Smooth muscle cell (in vitro differentiated cells): ENCODE measurements at regions not wholly inside any gene's neighbourhood (a gene's known extent, or its start where the extent isn't known, plus 50 kb on each side); places are given as distances from the start of the nearest gene placed in this dataset.

ENCODE experiments used
- DNase-seq: peaks from one replicate; lab custom pipeline; 2025; ENCODE audit not compliant: unreplicated experiment; lab: John Stamatoyannopoulos, UW
- H2AFZ ChIP-seq: fragments of 200-600 bp; sonication (generic); 2 replicates; pipeline ENCODE4 v1.6.0; 2016; ENCODE audit warnings: antibody characterized with exemption, low read depth, mild to moderate bottlenecking
- H3F3A ChIP-seq: fragments of 200-600 bp; sonication (generic); 2 replicates; pipeline ENCODE4 v1.6.0; 2017; ENCODE audit warnings: antibody characterized with exemption, low read depth
- H3K27ac ChIP-seq: fragments of 200-600 bp; sonication (generic); 2 replicates; pipeline ENCODE4 v1.5.1; 2016; ENCODE audit warnings: low read depth, mild to moderate bottlenecking
- H3K27me3 ChIP-seq: fragments of 200-600 bp; sonication (generic); 2 replicates; pipeline ENCODE4 v1.6.1; 2016; ENCODE audit warnings: low read depth, mild to moderate bottlenecking
- H3K36me3 ChIP-seq: fragments of 200-600 bp; sonication (generic); 2 replicates; pipeline ENCODE4 v1.5.1; 2016; ENCODE audit warnings: low read depth
- H3K4me1 ChIP-seq: fragments of 200-600 bp; sonication (generic); 2 replicates; pipeline ENCODE4 v1.5.1; 2016; ENCODE audit warnings: low read depth
- H3K4me2 ChIP-seq: fragments of 200-600 bp; sonication (generic); 2 replicates; pipeline ENCODE4 v1.6.0; 2016; ENCODE audit warnings: mild to moderate bottlenecking
- H3K4me3 ChIP-seq: fragments of 200-600 bp; sonication (generic); 2 replicates; pipeline ENCODE4 v1.5.1; 2016; ENCODE audit warnings: mild to moderate bottlenecking
- H3K79me2 ChIP-seq: fragments of 200-600 bp; sonication (generic); 2 replicates; pipeline ENCODE4 v1.6.0; 2016; ENCODE audit warnings: low read depth, mild to moderate bottlenecking
- H3K9ac ChIP-seq: fragments of 200-600 bp; sonication (generic); 2 replicates; pipeline ENCODE4 v1.6.0; 2016; ENCODE audit warnings: low read depth
- H3K9me3 ChIP-seq: fragments of 200-600 bp; sonication (generic); replicated peaks from 2 replicates; pipeline ENCODE4 v1.5.1; 2016; ENCODE audit warnings: low read depth
- H4K20me1 ChIP-seq: fragments of 200-600 bp; sonication (generic); 2 replicates; pipeline ENCODE4 v1.6.0; 2016; ENCODE audit warnings: low read depth
- CTCF ChIP-seq: fragments of 200-600 bp; sonication (generic); IDR thresholded peaks from 2 replicates; pipeline ENCODE4 v1.5.1; 2017; ENCODE audit warnings: borderline replicate concordance, mild to moderate bottlenecking, antibody characterized with exemption; ENCODE audit not compliant: insufficient read depth, poor library complexity, severe bottlenecking
- WGBS: methylation state at CpG from one replicate; pipeline ENCODE4 v1.1.7; 2016; ENCODE audit warnings: low lambda C conversion rate; 5-methylcytosine and 5-hydroxymethylcytosine counted together

- Histone ChIP-seq H3K36me3 (no peaks in the 10 kb centered on the region), H3K79me2 (no peaks in the 10 kb centered on the region), H3K4me1 (no peaks in the 10 kb centered on the region), H3K27ac (no peak overlapping the region), H3K27me3 (no peaks in the 10 kb centered on the region), H3K9me3 (no peaks in the 10 kb centered on the region), H3K9ac (no peak overlapping the region), H3K4me3 (no peak overlapping the region), H3K4me2 (no peak overlapping the region), H4K20me1 (no peaks in the 10 kb centered on the region), H2AFZ (no peak overlapping the region), H3F3A (no peaks in the 10 kb centered on the region)
- DNase-seq: no peak
- no peak for TF ChIP-seq CTCF
- 100% methylated on average over 2 of the region's 2 CpGs for WGBS
These were observed 411.0 kb upstream of the ACVR2A start for GRCh38 chr2:147433822-147434221.

DNA sequence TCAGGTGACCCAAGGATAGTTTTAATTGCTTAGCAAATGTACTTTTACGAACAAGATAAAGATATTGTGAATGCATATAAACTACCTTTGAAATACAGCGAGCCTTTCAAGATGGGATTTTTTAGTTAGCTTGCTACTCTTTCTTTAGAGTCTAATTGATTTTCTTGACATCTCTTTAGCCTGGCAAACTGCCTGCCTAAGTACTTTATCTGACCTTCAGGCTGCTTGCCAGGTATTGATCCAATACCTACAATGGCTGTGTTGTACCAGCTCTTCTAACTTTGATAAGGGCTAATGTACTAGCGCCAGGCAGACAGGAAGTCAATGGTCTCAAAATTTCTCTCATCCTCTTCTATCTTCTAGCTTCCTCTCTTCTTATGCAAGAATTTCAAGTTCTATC is 414.4 kb upstream of the ACVR2A start:
- Histone ChIP-seq H4K20me1 (no peaks in the 10 kb centered on the region), H3F3A (no peaks in the 10 kb centered on the region), H2AFZ (no peak overlapping the region), H3K27ac (no peak overlapping the region), H3K9ac (no peak overlapping the region), H3K36me3 (no peaks in the 10 kb centered on the region), H3K4me3 (no peak overlapping the region), H3K4me1 (no peaks in the 10 kb centered on the region), H3K27me3 (no peaks in the 10 kb centered on the region), H3K9me3 (no peaks in the 10 kb centered on the region), H3K4me2 (no peak overlapping the region), H3K79me2 (no peaks in the 10 kb centered on the region)
- DNase-seq: no peak
- TF ChIP-seq CTCF: no peak
- 92% methylated on average over 3 of the region's 3 CpGs for WGBS

DNA sequence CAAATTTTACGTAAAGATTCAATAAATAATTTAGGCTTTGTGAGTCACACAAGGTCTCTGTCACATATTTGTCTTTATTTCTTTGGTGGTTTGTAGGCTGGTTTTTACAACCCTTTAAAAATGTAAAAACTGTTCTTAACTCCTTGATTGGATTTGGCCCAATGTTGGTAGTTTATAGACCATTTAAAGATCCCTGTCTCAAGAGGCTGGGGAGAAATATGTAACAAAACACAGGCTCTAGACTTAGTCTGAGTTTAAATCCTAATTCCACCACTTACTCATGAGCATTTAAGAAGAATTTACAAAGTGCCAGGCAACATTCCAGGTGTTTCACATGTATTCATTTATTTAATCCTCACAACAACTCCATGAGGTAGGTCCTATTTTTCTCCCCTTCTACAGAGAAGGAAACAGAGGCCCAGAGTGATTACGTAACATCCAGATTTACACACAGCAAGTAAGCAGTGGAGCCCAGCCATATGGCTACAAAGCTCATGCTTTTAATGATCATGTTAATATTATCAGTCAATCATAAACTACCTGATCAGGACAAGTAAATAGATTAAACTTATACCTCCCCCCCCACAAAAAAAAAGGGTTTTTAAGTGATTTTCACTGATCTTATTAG is 416.6 kb upstream of the ACVR2A start:
- H3K36me3 ChIP-seq: no peaks in the 10 kb centered on the region
- H4K20me1 ChIP-seq: no peaks in the 10 kb centered on the region
- no peaks in the 10 kb centered on the region for H3K79me2 ChIP-seq
- H3K9ac ChIP-seq: no peak overlapping the region
- TF ChIP-seq CTCF: no peak
- H3K27ac ChIP-seq: no peak overlapping the region
- no peaks in the 10 kb centered on the region for H3K9me3 ChIP-seq
- peak overlapping the region; percentile 1 for H2AFZ ChIP-seq
- H3F3A ChIP-seq: no peaks in the 10 kb centered on the region
- WGBS: 63% methylated on average over 2 of the region's 2 CpGs
- H3K4me3 ChIP-seq: no peak overlapping the region
- no peak overlapping the region for H3K4me2 ChIP-seq
- H3K4me1 ChIP-seq: no peaks in the 10 kb centered on the region
- DNase-seq: no peak
- no peaks in the 10 kb centered on the region for H3K27me3 ChIP-seq

DNA sequence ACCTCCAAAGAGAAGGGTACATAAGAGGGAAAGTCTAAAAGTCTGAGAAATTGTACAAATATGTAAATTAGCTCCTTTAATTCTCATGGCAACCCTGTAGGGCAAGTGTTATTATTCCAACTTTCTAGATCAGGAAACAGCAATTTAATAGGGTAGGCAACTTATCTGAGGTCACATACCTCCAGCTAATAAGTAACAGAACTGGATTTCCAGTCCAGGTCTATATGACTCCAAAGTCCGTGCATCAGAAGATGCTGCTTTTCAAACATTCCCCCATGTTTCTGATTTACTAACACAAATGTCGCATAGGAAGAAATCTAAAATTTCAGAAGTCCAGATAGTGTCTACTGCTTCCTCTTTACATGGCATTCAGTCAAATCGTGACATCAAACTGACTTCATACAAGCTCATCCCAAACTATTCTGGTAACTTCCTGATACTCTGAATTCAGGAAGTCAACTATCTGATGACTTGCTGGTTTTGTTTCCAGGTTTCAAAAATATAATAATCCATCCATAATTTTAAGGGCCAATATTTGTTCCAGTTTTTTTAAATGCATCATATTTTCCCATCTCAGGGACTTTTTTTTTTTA is 419.3 kb upstream of the ACVR2A start:
- H3F3A ChIP-seq: no peaks in the 10 kb centered on the region
- no peak overlapping the region for H3K4me2 ChIP-seq
- H3K9me3 ChIP-seq: no peaks in the 10 kb centered on the region
- no peaks in the 10 kb centered on the region for H3K27me3 ChIP-seq
- H2AFZ ChIP-seq: no peak overlapping the region
- H3K36me3 ChIP-seq: no peaks in the 10 kb centered on the region
- no peak overlapping the region for H3K27ac ChIP-seq
- H4K20me1 ChIP-seq: no peaks in the 10 kb centered on the region
- WGBS: 92% methylated on average over 3 of the region's 3 CpGs
- H3K4me3 ChIP-seq: no peak overlapping the region
- no peak overlapping the region for H3K9ac ChIP-seq
- no peaks in the 10 kb centered on the region for H3K79me2 ChIP-seq
- no peak for DNase-seq
- TF ChIP-seq CTCF: no peak
- H3K4me1 ChIP-seq: no peaks in the 10 kb centered on the region
